ENCODE measurements at regions not wholly inside any gene's neighbourhood (a gene's known extent, or its start where the extent isn't known, plus 50 kb on each side); places are given as distances from the start of the nearest gene placed in this dataset.

DNA sequence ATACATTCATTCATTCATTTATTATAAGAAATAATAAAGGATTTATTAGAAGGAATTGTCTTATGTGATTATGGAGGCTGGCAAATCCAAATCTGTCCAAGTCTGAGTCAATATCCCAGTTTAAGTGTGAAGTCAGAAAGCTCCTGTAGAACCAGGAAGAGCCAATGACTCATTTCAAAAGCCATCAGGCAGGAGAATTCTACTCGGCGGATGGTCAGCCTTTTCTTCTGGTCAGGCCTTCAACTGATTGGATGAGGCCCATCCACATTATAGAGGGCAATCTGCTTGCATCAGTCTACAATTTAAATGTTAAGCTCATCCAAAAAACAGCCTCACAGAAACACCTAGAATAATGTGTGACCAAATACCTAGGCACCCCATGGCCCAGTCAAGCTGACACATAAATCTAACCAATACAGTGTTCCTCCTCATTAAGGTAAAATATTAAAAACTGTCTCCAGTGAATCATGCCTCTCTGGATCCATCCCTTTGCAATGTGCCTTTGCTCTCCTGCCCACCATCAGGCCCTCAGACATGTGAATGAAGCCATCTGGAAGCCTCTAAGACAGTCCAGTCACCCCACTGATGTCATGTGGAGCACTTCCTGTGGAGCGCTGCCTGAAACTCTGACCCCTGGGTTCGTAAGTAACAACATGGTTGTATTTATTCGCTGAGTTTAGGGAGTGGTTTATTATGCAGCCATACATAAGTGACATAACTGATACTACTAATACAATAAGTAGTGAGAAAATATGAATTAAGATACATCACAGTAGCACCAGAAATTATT, 69.2 kb upstream of the WSB1 start:
- TF ChIP-seq, protein P1, sequence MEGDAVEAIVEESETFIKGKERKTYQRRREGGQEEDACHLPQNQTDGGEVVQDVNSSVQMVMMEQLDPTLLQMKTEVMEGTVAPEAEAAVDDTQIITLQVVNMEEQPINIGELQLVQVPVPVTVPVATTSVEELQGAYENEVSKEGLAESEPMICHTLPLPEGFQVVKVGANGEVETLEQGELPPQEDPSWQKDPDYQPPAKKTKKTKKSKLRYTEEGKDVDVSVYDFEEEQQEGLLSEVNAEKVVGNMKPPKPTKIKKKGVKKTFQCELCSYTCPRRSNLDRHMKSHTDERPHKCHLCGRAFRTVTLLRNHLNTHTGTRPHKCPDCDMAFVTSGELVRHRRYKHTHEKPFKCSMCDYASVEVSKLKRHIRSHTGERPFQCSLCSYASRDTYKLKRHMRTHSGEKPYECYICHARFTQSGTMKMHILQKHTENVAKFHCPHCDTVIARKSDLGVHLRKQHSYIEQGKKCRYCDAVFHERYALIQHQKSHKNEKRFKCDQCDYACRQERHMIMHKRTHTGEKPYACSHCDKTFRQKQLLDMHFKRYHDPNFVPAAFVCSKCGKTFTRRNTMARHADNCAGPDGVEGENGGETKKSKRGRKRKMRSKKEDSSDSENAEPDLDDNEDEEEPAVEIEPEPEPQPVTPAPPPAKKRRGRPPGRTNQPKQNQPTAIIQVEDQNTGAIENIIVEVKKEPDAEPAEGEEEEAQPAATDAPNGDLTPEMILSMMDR (conservative IDR thresholded peaks at IDR 0.05), result no peak
- no peak overlapping the region for H3K27ac ChIP-seq

DNA sequence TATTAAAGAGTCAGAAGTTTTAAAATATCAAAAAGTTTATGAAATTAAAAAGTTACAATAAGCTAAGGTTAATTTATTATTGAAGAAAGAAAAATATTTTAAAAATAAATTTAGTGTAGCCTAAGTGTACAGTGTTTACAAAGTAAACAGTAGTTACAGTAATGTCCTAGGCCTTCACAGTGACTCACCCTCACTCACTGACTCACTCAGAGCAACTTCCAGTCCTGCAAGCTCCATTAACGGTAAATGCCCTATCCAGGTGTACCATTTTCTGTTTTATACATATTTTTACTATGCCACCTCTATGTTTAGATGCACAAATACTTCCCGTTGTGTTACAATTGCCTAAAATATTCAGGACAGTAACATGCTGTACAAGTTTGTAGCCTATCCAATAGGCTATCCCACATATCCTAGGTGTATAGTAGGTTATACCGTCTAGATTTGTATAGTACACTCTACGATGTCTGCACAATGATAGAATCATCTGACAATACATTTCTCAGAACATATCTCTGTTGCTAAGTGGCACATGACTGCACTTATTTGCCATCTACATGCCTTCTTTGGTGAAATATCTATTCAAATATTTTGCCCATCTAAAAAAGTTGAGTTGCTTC, 67.2 kb upstream of the WSB1 start:
- TF ChIP-seq ZFX (IDR thresholded peaks at IDR 0.05), result no peak
- TF ChIP-seq, protein P1 (conservative IDR thresholded peaks at IDR 0.05), result no peak
- no peak overlapping the region for H3K27ac ChIP-seq

DNA sequence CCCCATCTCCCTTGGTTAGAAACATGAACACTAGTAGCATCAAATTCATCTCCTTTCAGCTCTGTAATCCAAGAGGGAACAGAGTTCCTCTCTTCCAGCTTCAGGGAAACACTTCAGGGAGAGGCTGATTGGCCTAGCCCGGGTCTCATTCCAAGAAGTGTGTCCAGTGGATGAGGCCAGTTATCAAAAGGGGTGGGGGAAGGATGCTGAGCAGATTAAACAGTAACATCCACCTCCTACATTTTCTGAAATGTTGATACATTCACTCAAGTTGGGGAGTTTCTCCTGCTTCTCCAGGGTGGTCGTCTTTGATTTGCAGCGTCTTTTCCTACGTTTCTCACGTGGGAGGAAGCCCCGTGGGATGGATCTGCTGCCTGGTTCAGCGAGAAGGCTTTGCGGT, 62.9 kb upstream of the WSB1 start:
- TF ChIP-seq, protein P1 (conservative IDR thresholded peaks at IDR 0.05), result no peak
- no peak; the same call in 1 of the 2 replicates for TF ChIP-seq ZFX (IDR thresholded peaks at IDR 0.05)
- no peak overlapping the region for H3K27ac ChIP-seq

DNA sequence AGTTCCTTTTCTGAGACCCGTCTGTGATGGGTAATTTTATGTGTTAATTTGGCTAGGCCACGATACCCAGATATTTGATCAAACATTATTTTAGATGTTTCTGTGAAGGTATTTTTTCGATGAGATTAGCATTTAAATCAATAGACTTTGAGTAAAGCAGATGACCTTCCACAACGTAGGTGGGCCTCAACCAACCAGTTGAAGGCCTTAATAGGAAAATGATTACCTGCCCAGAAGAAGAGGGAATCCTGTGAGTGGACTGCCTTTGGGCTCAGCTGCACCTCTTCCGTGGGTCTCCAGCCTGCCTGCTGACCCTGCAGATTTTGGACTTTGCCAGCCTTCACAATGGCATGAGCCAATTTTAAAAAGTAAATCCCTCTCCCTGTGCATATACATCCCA, 61.6 kb upstream of the WSB1 start:
- no peak for TF ChIP-seq ZFX (IDR thresholded peaks at IDR 0.05)
- TF ChIP-seq, protein P1 (conservative IDR thresholded peaks at IDR 0.05), result no peak
- H3K27ac ChIP-seq, result no peak overlapping the region

DNA sequence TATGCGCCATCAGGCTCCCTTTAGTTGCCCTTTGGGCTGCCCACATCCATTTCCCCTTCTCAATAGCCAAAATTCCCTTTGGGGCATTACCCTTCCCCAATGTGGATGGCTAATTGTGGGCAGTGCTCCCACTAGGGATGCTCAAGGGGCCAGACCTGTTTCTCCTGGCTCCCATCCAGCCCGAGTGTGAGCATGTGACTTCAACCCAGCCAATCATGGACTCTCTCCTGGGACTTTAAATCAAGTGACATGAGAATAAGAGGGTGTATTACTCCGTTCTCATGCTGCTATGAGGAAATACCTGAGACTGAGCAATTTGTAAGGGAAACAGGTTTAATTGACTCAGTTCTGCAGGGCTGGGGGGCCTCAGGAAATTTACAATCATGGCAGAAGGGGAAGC, 60.9 kb upstream of the WSB1 start:
- TF ChIP-seq, protein P1 (conservative IDR thresholded peaks at IDR 0.05), result no peak
- TF ChIP-seq ZFX (IDR thresholded peaks at IDR 0.05), result no peak
- no peak overlapping the region for H3K27ac ChIP-seq

DNA sequence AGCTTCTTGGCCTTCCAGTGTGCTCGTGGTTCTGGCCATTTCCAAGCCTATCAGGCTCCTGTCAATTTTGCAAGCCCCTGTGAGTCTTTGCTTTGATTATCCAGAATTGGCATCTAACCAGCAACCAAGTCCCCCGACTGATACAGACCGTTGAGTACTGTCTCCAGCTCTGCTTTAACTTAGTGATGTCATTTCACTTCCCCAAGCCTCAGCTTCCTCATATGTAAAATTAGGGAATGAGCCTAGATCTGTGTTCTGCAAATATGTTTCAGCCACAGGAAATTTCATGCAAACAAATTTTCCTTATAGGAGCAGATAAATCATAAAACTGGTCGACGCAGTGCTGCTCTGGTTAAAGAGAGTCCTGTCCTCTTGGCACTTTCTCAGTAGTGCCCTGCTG, 60.1 kb upstream of the WSB1 start:
- no peak overlapping the region for H3K27ac ChIP-seq
- TF ChIP-seq ZFX (IDR thresholded peaks at IDR 0.05), result no peak
- TF ChIP-seq, protein P1 (conservative IDR thresholded peaks at IDR 0.05), result no peak

DNA sequence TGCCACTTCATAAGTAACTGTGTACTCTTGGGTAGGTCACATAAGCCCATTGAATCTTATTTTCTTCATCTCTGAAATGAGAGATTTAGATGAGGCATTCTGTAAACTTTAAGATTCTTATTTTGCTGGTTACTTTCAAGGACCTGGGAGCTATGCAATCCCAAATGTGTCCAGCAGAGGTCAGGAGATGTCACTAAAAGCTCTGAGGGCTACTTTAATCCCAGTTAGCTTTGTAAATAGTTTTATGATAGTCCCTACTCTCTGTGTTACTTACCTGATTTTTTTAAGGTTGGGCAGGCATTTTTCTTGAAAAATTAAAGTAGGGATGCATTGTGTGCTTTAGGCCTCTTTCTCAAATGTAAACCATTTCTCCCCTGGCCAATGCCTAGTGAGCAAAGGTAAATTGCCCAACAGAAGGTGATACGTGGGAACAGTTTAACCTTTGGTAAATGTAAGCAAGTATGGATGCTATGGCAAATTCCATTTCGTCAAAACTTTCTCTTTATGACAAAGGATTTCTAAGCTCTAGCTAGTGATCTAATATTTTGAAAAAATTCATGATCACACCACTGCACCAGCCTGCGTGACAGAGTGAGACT, 57.1 kb upstream of the WSB1 start:
- TF ChIP-seq, protein P1 (conservative IDR thresholded peaks at IDR 0.05), result peak; percentile 93
- no peak for TF ChIP-seq ZFX (IDR thresholded peaks at IDR 0.05)
- H3K27ac ChIP-seq, result no peak overlapping the region

Data from C4-2B (cell line).